ENCODE measurements at regions not wholly inside any gene's neighbourhood (a gene's known extent, or its start where the extent isn't known, plus 50 kb on each side); places are given as distances from the start of the nearest gene placed in this dataset.
A peak's percentile ranks its signal among the peaks of the same experiment; 100 is the strongest.
"Not testable (repeated sequence)": the region's sequence is repeated elsewhere in the genome, so short reads cannot be mapped to it uniquely, and the experiment has no call there.

- Histone ChIP-seq H4K20me1 (ENCODE audit: insufficient read depth, low read length) (no peaks in the 10 kb centered on the region), H3K27ac (ENCODE audit: low read depth in 1 of 2, low read length in 2 of 2) (no peak overlapping the region), H3K4me3 (replicated peaks in 1 of 3; ENCODE audit: low read depth in 2 of 3, low read length in 3 of 3) (no peak overlapping the region), H3K4me2 (replicated peaks; ENCODE audit: extremely low read depth, low read length, poor library complexity, severe bottlenecking) (no peak overlapping the region), H3K27me3 (ENCODE audit: control insufficient read depth in 2 of 2, insufficient read depth in 2 of 2, low read length in 2 of 2) (no peaks in the 10 kb centered on the region), H3K4me1 (ENCODE audit: control insufficient read depth in 1 of 2, insufficient read depth in 2 of 2, low read length in 2 of 2) (no peaks in the 10 kb centered on the region), H3K79me2 (ENCODE audit: insufficient read depth, low read length) (no peaks in the 10 kb centered on the region), H3K36me3 (replicated peaks in 1 of 2; ENCODE audit: control insufficient read depth in 1 of 2, insufficient read depth in 2 of 2, low read length in 2 of 2) (no peaks in the 10 kb centered on the region), H2AFZ (ENCODE audit: insufficient read depth, low read depth, low read length, poor library complexity, severe bottlenecking) (no peak overlapping the region), H3K9ac (ENCODE audit: insufficient read depth, low read length, poor library complexity, severe bottlenecking) (no peak overlapping the region), H3K9me3 (replicated peaks in 1 of 2; ENCODE audit: control insufficient read depth in 1 of 2, insufficient read depth in 1 of 2, low read length in 2 of 2) (no peaks in the 10 kb centered on the region)
- Mint-ChIP-seq H3K4me1 (peaks cover 2% of the 10 kb centered on the region), H3K9me3 (peaks cover 0 to 7% (median 0%) of the 10 kb centered on the region in 7 donors), H3K27me3 (ENCODE audit: low read depth in 3 of 3) (peaks cover 0 to 2% (median 0%) of the 10 kb centered on the region in 3 donors), H3K36me3 (no peaks in the 10 kb centered on the region), H3K4me3 (no peak overlapping the region), H3K27ac (peak overlapping the region in 1 of 7 donors; percentile 10)
- intact Hi-C loops (cut with micrococcal nuclease): no loop called here
- TF ChIP-seq CTCF (IDR thresholded peaks at IDR 0.05): no peak
- DNase-seq: no peak
- 95% methylated on average over 3 of the region's 4 CpGs for WGBS (ENCODE audit: insufficient coverage)
These were observed 145.1 kb upstream of the RREB1 start for GRCh38 chr6:6962699-6963098.

GRCh38 chr6:6963390-6963789, 144.4 kb upstream of the RREB1 start:
- H3K4me3 ChIP-seq (replicated peaks in 1 of 3; ENCODE audit: low read depth in 2 of 3, low read length in 3 of 3); H3K4me1 ChIP-seq (ENCODE audit: control insufficient read depth in 1 of 2, insufficient read depth in 2 of 2, low read length in 2 of 2); H4K20me1 ChIP-seq (ENCODE audit: insufficient read depth, low read length); H3K27ac ChIP-seq (ENCODE audit: low read depth in 1 of 2, low read length in 2 of 2); H3K9ac ChIP-seq (ENCODE audit: insufficient read depth, low read length, poor library complexity, severe bottlenecking); H3K9me3 Mint-ChIP-seq; H2AFZ ChIP-seq (ENCODE audit: insufficient read depth, low read depth, low read length, poor library complexity, severe bottlenecking); H3K27me3 ChIP-seq (ENCODE audit: control insufficient read depth in 2 of 2, insufficient read depth in 2 of 2, low read length in 2 of 2); H3K4me1 Mint-ChIP-seq; intact Hi-C loops (cut with micrococcal nuclease); H3K4me2 ChIP-seq (replicated peaks; ENCODE audit: extremely low read depth, low read length, poor library complexity, severe bottlenecking); H3K36me3 Mint-ChIP-seq; H3K36me3 ChIP-seq (replicated peaks in 1 of 2; ENCODE audit: control insufficient read depth in 1 of 2, insufficient read depth in 2 of 2, low read length in 2 of 2); H3K27me3 Mint-ChIP-seq (ENCODE audit: low read depth in 3 of 3); H3K9me3 ChIP-seq (replicated peaks in 1 of 2; ENCODE audit: control insufficient read depth in 1 of 2, insufficient read depth in 1 of 2, low read length in 2 of 2); H3K27ac Mint-ChIP-seq; H3K79me2 ChIP-seq (ENCODE audit: insufficient read depth, low read length); H3K4me3 Mint-ChIP-seq: not testable (repeated sequence)
- peak in 1 of 3 donors; percentile 3 for DNase-seq
- no CpG with 5 or more reads among the region's 7 CpGs for WGBS (ENCODE audit: insufficient coverage)

Data from CD14-positive monocyte (primary cell).